ENCODE measurements at regions not wholly inside any gene's neighbourhood (a gene's known extent, or its start where the extent isn't known, plus 50 kb on each side); places are given as distances from the start of the nearest gene placed in this dataset.

DNA sequence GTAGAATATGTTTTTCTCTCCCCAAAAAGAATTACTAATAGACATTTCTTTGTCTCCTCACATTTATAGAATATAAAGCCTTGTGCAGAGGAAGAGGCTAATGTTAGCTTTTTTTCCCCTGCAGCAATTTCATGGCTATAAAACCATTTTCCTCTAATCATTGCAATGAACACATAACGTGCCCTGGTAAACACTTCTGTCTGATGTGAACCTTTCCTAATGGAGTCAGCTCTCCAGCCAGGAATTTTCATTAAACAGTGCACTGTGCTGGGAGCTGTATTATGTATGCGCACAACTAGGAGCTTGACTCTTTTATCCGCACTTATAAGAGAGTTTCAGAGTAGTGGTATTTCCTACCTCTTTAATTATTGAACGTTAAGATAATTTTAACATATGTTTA is 63.9 kb upstream of the SPATS2L start:
- H3K4me3 Mint-ChIP-seq (ENCODE audit: unreplicated experiment): no peak overlapping the region
- no peaks in the 10 kb centered on the region for H3K9me3 ChIP-seq
- DNase-seq: no peak
- H3K4me3 ChIP-seq (ENCODE audit: low read depth, low read length): no peak overlapping the region
- POLR2A ChIA-PET: interaction anchor here (1.0 kb wide), 1 partner anchor 64 kb away, joined by 3 read pairs; the partner anchor contains the start of gene SPATS2L
- TF ChIP-seq, protein P1, sequence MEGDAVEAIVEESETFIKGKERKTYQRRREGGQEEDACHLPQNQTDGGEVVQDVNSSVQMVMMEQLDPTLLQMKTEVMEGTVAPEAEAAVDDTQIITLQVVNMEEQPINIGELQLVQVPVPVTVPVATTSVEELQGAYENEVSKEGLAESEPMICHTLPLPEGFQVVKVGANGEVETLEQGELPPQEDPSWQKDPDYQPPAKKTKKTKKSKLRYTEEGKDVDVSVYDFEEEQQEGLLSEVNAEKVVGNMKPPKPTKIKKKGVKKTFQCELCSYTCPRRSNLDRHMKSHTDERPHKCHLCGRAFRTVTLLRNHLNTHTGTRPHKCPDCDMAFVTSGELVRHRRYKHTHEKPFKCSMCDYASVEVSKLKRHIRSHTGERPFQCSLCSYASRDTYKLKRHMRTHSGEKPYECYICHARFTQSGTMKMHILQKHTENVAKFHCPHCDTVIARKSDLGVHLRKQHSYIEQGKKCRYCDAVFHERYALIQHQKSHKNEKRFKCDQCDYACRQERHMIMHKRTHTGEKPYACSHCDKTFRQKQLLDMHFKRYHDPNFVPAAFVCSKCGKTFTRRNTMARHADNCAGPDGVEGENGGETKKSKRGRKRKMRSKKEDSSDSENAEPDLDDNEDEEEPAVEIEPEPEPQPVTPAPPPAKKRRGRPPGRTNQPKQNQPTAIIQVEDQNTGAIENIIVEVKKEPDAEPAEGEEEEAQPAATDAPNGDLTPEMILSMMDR (IDR thresholded peaks at IDR 0.05; ENCODE audit: insufficient read depth in 1 of 2, low read depth in 1 of 2, low read length in 1 of 2, severe bottlenecking in 1 of 2, unreplicated experiment in 1 of 2): no peak
- H3K27me3 Mint-ChIP-seq (ENCODE audit: insufficient read depth, unreplicated experiment): no peaks in the 10 kb centered on the region
- no TSS peak for BruUV-seq (replicated peaks)
- no peaks in the 10 kb centered on the region for H3K36me3 Mint-ChIP-seq (ENCODE audit: insufficient read depth, unreplicated experiment)
- no peak overlapping the region for H3K27ac Mint-ChIP-seq (ENCODE audit: unreplicated experiment)
- no peaks in the 10 kb centered on the region for H3K9me3 Mint-ChIP-seq (ENCODE audit: unreplicated experiment)
- no peaks in the 10 kb centered on the region for H3K36me3 ChIP-seq (ENCODE audit: control insufficient read depth, insufficient read depth, low read length)
- no peaks in the 10 kb centered on the region for H3K4me1 Mint-ChIP-seq (ENCODE audit: low read depth, unreplicated experiment)
- H3K27me3 ChIP-seq (replicated peaks; ENCODE audit: control insufficient read depth, insufficient read depth, low read length): no peaks in the 10 kb centered on the region
- no peaks in the 10 kb centered on the region for H3K4me1 ChIP-seq
- intact Hi-C loops (cut with micrococcal nuclease; ENCODE audit: unreplicated experiment): no loop called here
- CTCF ChIA-PET: no interaction called here

DNA sequence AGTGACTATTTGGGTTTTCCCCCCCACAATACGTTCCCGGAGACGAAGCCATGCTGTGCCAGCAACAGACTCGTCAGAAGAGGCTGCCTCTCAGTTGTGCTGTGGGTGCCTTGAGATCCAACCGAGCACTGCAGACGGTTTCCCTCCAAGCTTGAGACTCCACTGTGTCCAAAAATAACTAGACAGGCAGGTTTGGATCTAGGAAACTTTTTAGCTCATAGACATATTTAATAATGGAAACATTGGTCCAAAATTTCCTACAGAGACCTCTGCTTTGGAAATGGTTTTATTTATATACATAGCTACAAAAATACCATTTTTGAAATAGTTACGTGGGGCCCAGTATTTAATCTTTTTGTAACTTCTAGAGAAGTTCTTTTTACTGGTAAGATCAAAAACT is 63.1 kb upstream of the SPATS2L start:
- Mint-ChIP-seq H3K36me3 (ENCODE audit: insufficient read depth, unreplicated experiment) (no peaks in the 10 kb centered on the region), H3K27ac (ENCODE audit: unreplicated experiment) (no peak overlapping the region), H3K27me3 (ENCODE audit: insufficient read depth, unreplicated experiment) (no peaks in the 10 kb centered on the region), H3K4me3 (ENCODE audit: unreplicated experiment) (no peak overlapping the region), H3K9me3 (ENCODE audit: unreplicated experiment) (no peaks in the 10 kb centered on the region), H3K4me1 (ENCODE audit: low read depth, unreplicated experiment) (no peaks in the 10 kb centered on the region)
- Histone ChIP-seq H3K27me3 (replicated peaks; ENCODE audit: control insufficient read depth, insufficient read depth, low read length) (no peaks in the 10 kb centered on the region), H3K4me3 (ENCODE audit: low read depth, low read length) (no peak overlapping the region), H3K4me1 (no peaks in the 10 kb centered on the region), H3K36me3 (ENCODE audit: control insufficient read depth, insufficient read depth, low read length) (no peaks in the 10 kb centered on the region), H3K9me3 (no peaks in the 10 kb centered on the region)
- BruUV-seq (replicated peaks): no TSS peak
- ChIA-PET CTCF (no interaction called here), POLR2A (no interaction called here)
- TF ChIP-seq, protein P1 (IDR thresholded peaks at IDR 0.05; ENCODE audit: insufficient read depth in 1 of 2, low read depth in 1 of 2, low read length in 1 of 2, severe bottlenecking in 1 of 2, unreplicated experiment in 1 of 2): no peak
- intact Hi-C loops (cut with micrococcal nuclease; ENCODE audit: unreplicated experiment): no loop called here
- no peak for DNase-seq

DNA sequence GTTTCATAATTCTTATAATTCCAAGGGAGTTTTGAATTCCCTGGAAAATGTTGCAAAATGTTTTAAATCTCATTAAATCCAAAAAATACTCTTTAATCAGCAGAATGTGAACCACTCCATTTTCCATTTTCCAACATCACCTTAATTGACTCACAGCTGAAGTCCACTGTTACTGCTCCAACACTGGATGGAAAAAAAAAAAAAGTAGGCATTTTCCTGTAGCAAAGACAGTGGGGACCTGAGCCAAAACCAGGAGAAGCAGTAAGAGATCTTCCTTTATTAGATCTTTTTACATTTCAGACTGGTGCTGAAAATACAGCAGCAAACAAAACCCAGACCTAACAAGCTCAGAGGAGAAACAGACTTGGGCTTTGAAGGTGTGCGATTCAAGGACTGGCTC is 62.4 kb upstream of the SPATS2L start:
- H3K27me3 Mint-ChIP-seq (ENCODE audit: insufficient read depth, unreplicated experiment): no peaks in the 10 kb centered on the region
- H3K4me3 ChIP-seq (ENCODE audit: low read depth, low read length): no peak overlapping the region
- no peaks in the 10 kb centered on the region for H3K9me3 ChIP-seq
- no peak overlapping the region for H3K4me3 Mint-ChIP-seq (ENCODE audit: unreplicated experiment)
- no peak overlapping the region for H3K27ac Mint-ChIP-seq (ENCODE audit: unreplicated experiment)
- no peaks in the 10 kb centered on the region for H3K9me3 Mint-ChIP-seq (ENCODE audit: unreplicated experiment)
- BruUV-seq (replicated peaks): no TSS peak
- H3K4me1 Mint-ChIP-seq (ENCODE audit: low read depth, unreplicated experiment): no peaks in the 10 kb centered on the region
- intact Hi-C loops (cut with micrococcal nuclease; ENCODE audit: unreplicated experiment): no loop called here
- H3K36me3 ChIP-seq (ENCODE audit: control insufficient read depth, insufficient read depth, low read length): no peaks in the 10 kb centered on the region
- CTCF ChIA-PET: no interaction called here
- peaks cover under 1% of the 10 kb centered on the region; the same call in 1 of the 2 replicates for H3K4me1 ChIP-seq
- POLR2A ChIA-PET: no interaction called here
- TF ChIP-seq, protein P1 (IDR thresholded peaks at IDR 0.05; ENCODE audit: insufficient read depth in 1 of 2, low read depth in 1 of 2, low read length in 1 of 2, severe bottlenecking in 1 of 2, unreplicated experiment in 1 of 2): no peak
- no peak for DNase-seq
- H3K36me3 Mint-ChIP-seq (ENCODE audit: insufficient read depth, unreplicated experiment): no peaks in the 10 kb centered on the region
- H3K27me3 ChIP-seq (replicated peaks; ENCODE audit: control insufficient read depth, insufficient read depth, low read length): no peaks in the 10 kb centered on the region

Measured in Caco-2 (cell line).